Erythroblast (primary cell): ENCODE measurements at regions not wholly inside any gene's neighbourhood (a gene's known extent, or its start where the extent isn't known, plus 50 kb on each side); places are given as distances from the start of the nearest gene placed in this dataset.

Experiments used
- GATA1 ChIP-seq: IDR thresholded peaks from 2 replicates; pipeline ENCODE4 v1.6.1; 2011; ENCODE audit warnings: low read depth, mild to moderate bottlenecking, control low read depth, low read length, moderate library complexity
- POLR2A ChIP-seq: IDR thresholded peaks from 2 replicates; pipeline ENCODE4 v1.6.1; 2011; ENCODE audit warnings: mild to moderate bottlenecking, low read length

- TF ChIP-seq POLR2A: no peak
- no peak for TF ChIP-seq GATA1
These were observed 316.9 kb upstream of the UMPS start for GRCh38 chr3:124413393-124413792.
